Sigmoid colon (tissue), 6 donors: ENCODE measurements at regions not wholly inside any gene's neighbourhood (a gene's known extent, or its start where the extent isn't known, plus 50 kb on each side); places are given as distances from the start of the nearest gene placed in this dataset.
"Not testable (repeated sequence)": the region's sequence is repeated elsewhere in the genome, so short reads cannot be mapped to it uniquely, and the experiment has no call there.

Experiments
- DNase-seq: peaks from one replicate; pipeline ENCODE4 v3.0.0-alpha.2; 2019
- H3K27ac ChIP-seq, 4 donors: fragments of 200-600 bp; sonication (generic); one replicate each; pipeline ENCODE4 v1.5.1; 2016 to 2019; ENCODE audit warnings: mild to moderate bottlenecking in 1 of 4
- H3K27me3 ChIP-seq, 3 donors: fragments of 200-600 bp; sonication (generic); one replicate each; pipeline ENCODE4 v1.5.1; 2019; ENCODE audit warnings: mild to moderate bottlenecking in 1 of 3
- H3K36me3 ChIP-seq, 4 donors: fragments of 200-600 bp; sonication (generic); one replicate each; pipeline ENCODE4 v1.5.1; 2016 to 2019
- H3K4me1 ChIP-seq, 4 donors: fragments of 200-600 bp; sonication (generic); one replicate each; pipeline ENCODE4 v1.5.1; 2017 to 2019
- H3K4me3 ChIP-seq, 4 donors: fragments of 200-600 bp; sonication (generic); one replicate each; pipeline ENCODE4 v1.5.1; 2017 to 2019; ENCODE audit warnings: mild to moderate bottlenecking in 2 of 4, moderate library complexity in 1 of 4
- H3K9me3 ChIP-seq, 4 donors: fragments of 200-600 bp in 3 of 4; sonication (generic) in 3 of 4; one replicate each; pipeline versions ENCODE4 v1.5.1 to v1.6.1; 2013 to 2019
- EP300 ChIP-seq, 4 donors: sonication (generic); formaldehyde crosslinking; IDR thresholded peaks; one replicate each; pipeline ENCODE4 v1.6.1; 2017; ENCODE audit warnings: antibody characterized with exemption in 4 of 4
- POLR2A ChIP-seq, 2 donors: fragments of 450-650 bp; IDR thresholded peaks; one replicate each; pipeline ENCODE4 v1.6.1; 2016; ENCODE audit warnings: antibody characterized with exemption in 2 of 2, mild to moderate bottlenecking in 2 of 2, moderate library complexity in 2 of 2
- POLR2AphosphoS5 ChIP-seq, 4 donors: sonication (generic); formaldehyde crosslinking; IDR thresholded peaks; one replicate each; pipeline ENCODE4 v1.6.1; 2017; ENCODE audit warnings: antibody characterized with exemption in 4 of 4
- WGBS, 2 donors: extraction: QIAGEN DNeasy Blood & Tissue Kit; methylation state at CpG; one replicate each; pipeline ENCODE4 v1.1.7; 2013; 5-methylcytosine and 5-hydroxymethylcytosine counted together
- intact Hi-C: fragments of 100-400 bp; cut with DNase I; formaldehyde crosslinking; loops from one replicate; pipeline ENCODE4 v1.15.1; 2023
- TF ChIP-seq, protein P1 (sequence below), 4 experiments: fragments of 450-650 bp in 3 of 4; fragments of 200-600 bp in 1 of 4; IDR thresholded peaks; one replicate each; pipeline ENCODE4 v1.5.1; 2016 to 2019; ENCODE audit warnings: antibody characterized with exemption in 4 of 4, mild to moderate bottlenecking in 3 of 4, moderate library complexity in 2 of 4
- donor health status: healthy with polysubstance abuse.
- donor health status: healthy.

DNA sequence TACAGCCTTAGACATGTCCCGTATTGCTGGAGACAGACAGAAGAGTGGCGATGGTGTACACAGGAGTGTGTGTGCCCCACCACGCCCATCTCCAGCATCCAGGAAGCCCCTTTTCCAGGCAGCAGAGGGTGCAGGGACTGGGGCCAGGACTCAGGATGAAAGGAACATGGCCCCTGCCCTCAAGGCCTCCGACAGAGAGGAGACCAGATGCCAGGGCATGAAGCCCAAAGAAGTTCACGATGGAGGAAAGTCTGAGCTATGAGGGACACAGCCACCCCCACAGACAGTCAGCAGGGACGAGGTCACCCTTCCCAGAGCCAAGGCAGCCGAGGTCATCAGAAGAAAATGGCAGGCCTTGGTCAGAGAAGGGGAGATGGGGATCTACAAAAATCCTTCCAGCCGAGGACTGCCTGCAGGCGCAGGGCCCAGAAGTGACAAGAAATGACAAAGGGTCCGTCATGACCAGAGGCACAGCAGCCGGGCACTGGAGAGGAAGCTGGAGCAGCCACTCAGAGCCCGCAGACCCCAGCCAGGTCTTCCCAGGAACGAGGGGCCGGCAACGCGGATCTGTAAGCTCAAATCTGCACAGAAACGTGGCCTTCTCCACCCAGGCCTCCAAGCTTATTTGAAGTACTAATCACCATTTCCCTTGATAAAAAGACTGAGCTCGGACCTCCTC, 78.7 kb upstream of the PPP2R2D start:
- DNase-seq: peak; percentile 39
- Histone ChIP-seq H3K27ac (no peak overlapping the region), H3K4me1 (no peaks in the 10 kb centered on the region), H3K9me3 (no peaks in the 10 kb centered on the region), H3K36me3 (no peaks in the 10 kb centered on the region), H3K4me3 (no peak overlapping the region), H3K27me3 (peaks cover 0 to 20% (median 0%) of the 10 kb centered on the region in 3 donors)
- intact Hi-C loops: no loop called here
- 81 to 84% methylated on average over 18 of the region's 18 CpGs for WGBS, 2 donors
- TF ChIP-seq EP300 (IDR thresholded peaks at IDR 0.05): no peak
- TF ChIP-seq POLR2A (IDR thresholded peaks at IDR 0.05): no peak
- no peak for TF ChIP-seq POLR2AphosphoS5 (IDR thresholded peaks at IDR 0.05)
- TF ChIP-seq, protein P1, sequence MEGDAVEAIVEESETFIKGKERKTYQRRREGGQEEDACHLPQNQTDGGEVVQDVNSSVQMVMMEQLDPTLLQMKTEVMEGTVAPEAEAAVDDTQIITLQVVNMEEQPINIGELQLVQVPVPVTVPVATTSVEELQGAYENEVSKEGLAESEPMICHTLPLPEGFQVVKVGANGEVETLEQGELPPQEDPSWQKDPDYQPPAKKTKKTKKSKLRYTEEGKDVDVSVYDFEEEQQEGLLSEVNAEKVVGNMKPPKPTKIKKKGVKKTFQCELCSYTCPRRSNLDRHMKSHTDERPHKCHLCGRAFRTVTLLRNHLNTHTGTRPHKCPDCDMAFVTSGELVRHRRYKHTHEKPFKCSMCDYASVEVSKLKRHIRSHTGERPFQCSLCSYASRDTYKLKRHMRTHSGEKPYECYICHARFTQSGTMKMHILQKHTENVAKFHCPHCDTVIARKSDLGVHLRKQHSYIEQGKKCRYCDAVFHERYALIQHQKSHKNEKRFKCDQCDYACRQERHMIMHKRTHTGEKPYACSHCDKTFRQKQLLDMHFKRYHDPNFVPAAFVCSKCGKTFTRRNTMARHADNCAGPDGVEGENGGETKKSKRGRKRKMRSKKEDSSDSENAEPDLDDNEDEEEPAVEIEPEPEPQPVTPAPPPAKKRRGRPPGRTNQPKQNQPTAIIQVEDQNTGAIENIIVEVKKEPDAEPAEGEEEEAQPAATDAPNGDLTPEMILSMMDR (IDR thresholded peaks at IDR 0.05): no peak

- Histone ChIP-seq H3K4me1 (no peaks in the 10 kb centered on the region), H3K36me3 (no peaks in the 10 kb centered on the region), H3K4me3 (no peak overlapping the region), H3K27me3 (peaks cover 0 to 21% (median 0%) of the 10 kb centered on the region in 3 donors), H3K9me3 (no peaks in the 10 kb centered on the region), H3K27ac (no peak overlapping the region)
- 77 to 81% methylated on average over 9 of the region's 9 CpGs for WGBS, 2 donors
- peak; percentile 37 for DNase-seq
- no peak for TF ChIP-seq EP300 (IDR thresholded peaks at IDR 0.05)
- TF ChIP-seq, protein P1 (IDR thresholded peaks at IDR 0.05): no peak
- TF ChIP-seq POLR2AphosphoS5 (IDR thresholded peaks at IDR 0.05): no peak
- TF ChIP-seq POLR2A (IDR thresholded peaks at IDR 0.05): no peak
- intact Hi-C loops: no loop called here
Measured at GRCh38 chr10:131822692-131823245, 78.0 kb upstream of the PPP2R2D start.

DNA sequence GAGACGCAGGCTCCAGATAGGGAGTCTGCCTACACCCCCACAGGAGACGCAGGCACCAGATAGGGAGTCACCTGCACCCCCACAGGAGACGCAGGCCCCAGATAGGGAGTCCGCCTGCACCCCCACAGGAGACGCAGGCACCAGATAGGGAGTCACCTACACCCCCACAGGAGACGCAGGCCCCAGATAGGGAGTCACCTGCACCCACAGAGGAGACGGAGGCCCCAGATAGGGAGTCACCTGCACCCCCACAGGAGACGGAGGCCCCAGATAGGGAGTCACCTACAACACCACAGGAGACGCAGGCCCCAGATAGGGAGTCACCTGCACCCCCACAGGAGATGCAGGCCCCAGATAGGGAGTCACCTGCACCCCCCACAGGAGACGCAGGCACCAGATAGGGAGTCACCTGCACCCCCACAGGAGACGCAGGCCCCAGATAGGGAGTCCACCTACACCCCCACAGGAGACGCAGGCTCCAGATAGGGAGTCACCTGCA, 77.2 kb upstream of the PPP2R2D start:
- H3K9me3 ChIP-seq, H3K4me3 ChIP-seq, H3K4me1 ChIP-seq, intact Hi-C loops, H3K27ac ChIP-seq, H3K36me3 ChIP-seq: not testable (repeated sequence)
- peak; percentile 28 for DNase-seq
- 91 to 92% methylated on average over 11 to 12 of the region's 12 CpGs for WGBS, 2 donors
- peaks cover 0 to 16% (median 0%) of the 10 kb centered on the region in 3 donors for H3K27me3 ChIP-seq

DNA sequence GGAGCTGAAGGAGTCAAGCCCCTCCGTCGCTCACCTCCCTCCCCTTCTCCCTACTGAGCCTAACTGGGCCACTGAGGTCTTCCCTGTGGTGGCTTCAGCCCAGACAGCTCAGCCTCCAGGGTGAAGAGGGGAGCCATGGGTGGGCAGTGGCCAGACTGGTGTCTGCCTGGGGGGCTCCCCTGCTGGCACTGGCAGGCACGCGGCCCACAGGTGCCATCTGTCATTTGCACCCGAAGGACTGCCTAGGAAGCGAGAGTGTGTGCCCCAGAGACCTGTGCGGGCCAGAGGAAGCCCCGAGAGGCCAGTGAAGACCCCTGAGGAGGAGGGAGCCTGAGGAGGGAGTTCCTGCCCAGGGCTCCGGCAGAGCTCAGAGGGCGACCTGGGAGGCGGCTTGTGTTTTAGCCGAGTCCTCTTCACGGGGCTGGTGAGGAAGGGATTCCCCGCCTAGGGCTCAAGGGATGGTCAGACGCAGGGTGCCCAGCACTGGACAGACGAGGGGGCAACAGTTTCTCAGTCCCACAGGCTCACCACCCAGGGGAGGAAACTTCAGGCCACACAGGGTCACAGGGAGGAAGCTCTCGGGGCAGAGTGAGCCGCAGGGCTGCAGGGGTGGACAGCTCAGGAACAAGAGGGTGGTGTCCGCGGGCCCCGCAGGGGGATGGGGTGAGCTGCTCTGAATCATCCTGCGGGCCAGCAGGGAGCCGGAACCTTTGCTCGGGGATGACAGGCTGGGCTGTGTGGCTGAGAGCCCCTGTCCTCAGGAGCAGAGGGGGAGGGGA, 76.2 kb upstream of the PPP2R2D start:
- H3K36me3 ChIP-seq: no peaks in the 10 kb centered on the region
- intact Hi-C loops: no loop called here
- peak; percentile 56 for DNase-seq
- no peaks in the 10 kb centered on the region for H3K4me1 ChIP-seq
- no peak overlapping the region for H3K27ac ChIP-seq
- no peaks in the 10 kb centered on the region for H3K9me3 ChIP-seq
- peaks cover 0 to 17% (median 0%) of the 10 kb centered on the region in 3 donors for H3K27me3 ChIP-seq
- no peak overlapping the region for H3K4me3 ChIP-seq
- TF ChIP-seq EP300 (IDR thresholded peaks at IDR 0.05) (no peak), POLR2AphosphoS5 (IDR thresholded peaks at IDR 0.05) (no peak), POLR2A (IDR thresholded peaks at IDR 0.05) (no peak)
- TF ChIP-seq, protein P1 (IDR thresholded peaks at IDR 0.05): no peak
- WGBS, 2 donors: 48 to 58% methylated on average over 24 of the region's 24 CpGs
